CD4-positive, alpha-beta T cell treated with Interleukin-2 at 100 ng/mL for 4 hours (primary cell): ENCODE measurements at regions not wholly inside any gene's neighbourhood (a gene's known extent, or its start where the extent isn't known, plus 50 kb on each side); places are given as distances from the start of the nearest gene placed in this dataset.
"Not testable (repeated sequence)": the region's sequence is repeated elsewhere in the genome, so short reads cannot be mapped to it uniquely, and the experiment has no call there.

Source experiments
- DNase-seq: peaks from one replicate; pipeline ENCODE4 v3.0.0-alpha.2; 2020; ENCODE audit warnings: low spot score

- DNase-seq, result no peak
Measured at GRCh38 chr16:46519063-46519462, 102.1 kb downstream of the SHCBP1 start.

GRCh38 chr16:46496701-46497100 is 124.5 kb downstream of the SHCBP1 start:
- DNase-seq, result no peak

- no peak for DNase-seq
Measured at GRCh38 chr16:46482895-46483294, 138.3 kb downstream of the SHCBP1 start.

GRCh38 chr16:46466239-46466638 is 154.9 kb downstream of the SHCBP1 start:
- no peak for DNase-seq

GRCh38 chr16:46454801-46455200 is 166.4 kb downstream of the SHCBP1 start:
- DNase-seq, result not testable (repeated sequence)

GRCh38 chr16:46428108-46429061 is 192.8 kb downstream of the SHCBP1 start:
- DNase-seq, result no peak

- no peak for DNase-seq
Measured at GRCh38 chr16:46427340-46428107, 193.7 kb downstream of the SHCBP1 start.

- DNase-seq, result no peak
Measured at GRCh38 chr16:46426336-46426735, 194.8 kb downstream of the SHCBP1 start.

GRCh38 chr16:46404028-46404427 is 217.2 kb downstream of the SHCBP1 start:
- DNase-seq, result no peak

- peak; percentile 63 for DNase-seq
Measured at GRCh38 chr16:46398559-46398958, 222.6 kb downstream of the SHCBP1 start.

GRCh38 chr16:46396883-46397270 is 224.3 kb downstream of the SHCBP1 start:
- peak; percentile 44 for DNase-seq

- DNase-seq, result peak; percentile 58
Measured at GRCh38 chr16:46396131-46396882, 224.9 kb downstream of the SHCBP1 start.

- peak; percentile 58 for DNase-seq
Measured at GRCh38 chr16:46395391-46395921, 225.7 kb downstream of the SHCBP1 start.

- DNase-seq, result not testable (repeated sequence)
Measured at GRCh38 chr16:46394963-46395362, 226.2 kb downstream of the SHCBP1 start.

GRCh38 chr16:46394149-46394548 is 227.0 kb downstream of the SHCBP1 start:
- DNase-seq, result peak; percentile 58

- peak; percentile 74 for DNase-seq
Measured at GRCh38 chr16:46392930-46393722, 228.1 kb downstream of the SHCBP1 start.

- DNase-seq, result peak; percentile 94
Measured at GRCh38 chr16:46390660-46391462, 230.3 kb downstream of the SHCBP1 start.

GRCh38 chr16:46389561-46390041 is 231.6 kb downstream of the SHCBP1 start:
- DNase-seq, result peak; percentile 97

GRCh38 chr16:46388939-46389491 is 232.2 kb downstream of the SHCBP1 start:
- peak; percentile 1 for DNase-seq

- DNase-seq, result not testable (repeated sequence)
Measured at GRCh38 chr16:46388354-46388753, 232.8 kb downstream of the SHCBP1 start.
